Astrocyte (in vitro differentiated cells and primary cell): ENCODE measurements at regions not wholly inside any gene's neighbourhood (a gene's known extent, or its start where the extent isn't known, plus 50 kb on each side); places are given as distances from the start of the nearest gene placed in this dataset.

Experiments
- EZH2 ChIP-seq: IDR thresholded peaks from 2 replicates; pipeline ENCODE4 v1.6.1; 2012; ENCODE audit warnings: mild to moderate bottlenecking, low read length, inconsistent platforms; ENCODE audit not compliant: insufficient read depth
- TF ChIP-seq, protein P1 (sequence below): IDR thresholded peaks from 2 replicates; pipeline ENCODE4 v1.5.1; 2011; ENCODE audit warnings: low read depth, mild to moderate bottlenecking, inconsistent platforms, low read length, moderate library complexity; ENCODE audit not compliant: insufficient read depth

DNA sequence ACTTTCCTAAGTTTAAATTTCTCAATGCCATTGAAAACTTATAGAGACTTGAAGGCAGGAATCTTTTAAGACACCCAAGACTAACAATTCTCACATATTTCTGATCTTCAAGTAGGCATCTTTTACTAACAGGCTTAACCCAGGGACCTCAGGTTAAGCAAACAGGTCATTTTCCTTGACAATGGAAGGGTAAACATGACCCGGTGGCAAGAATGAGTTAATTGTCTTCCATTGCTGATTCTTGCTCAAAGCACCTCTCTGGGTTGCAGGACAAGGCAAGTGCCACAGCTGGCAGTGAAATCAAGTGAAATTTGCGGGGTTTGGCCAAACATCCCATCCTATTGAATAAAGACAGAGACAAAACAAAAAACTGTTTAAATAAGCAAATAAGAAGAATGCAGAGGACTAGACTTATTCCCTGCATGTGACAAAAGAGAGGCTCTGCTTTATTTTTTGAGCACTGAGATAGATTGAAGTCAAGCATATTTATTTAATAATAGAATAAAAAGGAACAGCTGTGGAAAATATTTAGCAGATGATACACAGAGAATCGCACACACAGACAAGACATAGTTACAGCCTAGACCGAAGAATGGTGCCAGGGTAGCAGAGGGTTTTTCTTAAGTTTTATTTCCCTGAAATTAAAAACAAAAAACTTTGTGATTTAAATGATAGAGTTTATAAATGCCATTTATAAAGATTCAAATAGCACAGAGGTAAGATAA is 56.0 kb upstream of the MITF start:
- TF ChIP-seq, protein P1, sequence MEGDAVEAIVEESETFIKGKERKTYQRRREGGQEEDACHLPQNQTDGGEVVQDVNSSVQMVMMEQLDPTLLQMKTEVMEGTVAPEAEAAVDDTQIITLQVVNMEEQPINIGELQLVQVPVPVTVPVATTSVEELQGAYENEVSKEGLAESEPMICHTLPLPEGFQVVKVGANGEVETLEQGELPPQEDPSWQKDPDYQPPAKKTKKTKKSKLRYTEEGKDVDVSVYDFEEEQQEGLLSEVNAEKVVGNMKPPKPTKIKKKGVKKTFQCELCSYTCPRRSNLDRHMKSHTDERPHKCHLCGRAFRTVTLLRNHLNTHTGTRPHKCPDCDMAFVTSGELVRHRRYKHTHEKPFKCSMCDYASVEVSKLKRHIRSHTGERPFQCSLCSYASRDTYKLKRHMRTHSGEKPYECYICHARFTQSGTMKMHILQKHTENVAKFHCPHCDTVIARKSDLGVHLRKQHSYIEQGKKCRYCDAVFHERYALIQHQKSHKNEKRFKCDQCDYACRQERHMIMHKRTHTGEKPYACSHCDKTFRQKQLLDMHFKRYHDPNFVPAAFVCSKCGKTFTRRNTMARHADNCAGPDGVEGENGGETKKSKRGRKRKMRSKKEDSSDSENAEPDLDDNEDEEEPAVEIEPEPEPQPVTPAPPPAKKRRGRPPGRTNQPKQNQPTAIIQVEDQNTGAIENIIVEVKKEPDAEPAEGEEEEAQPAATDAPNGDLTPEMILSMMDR: no peak
- TF ChIP-seq EZH2: no peak
